Thoracic aorta (tissue), 2 donors: ENCODE measurements at regions not wholly inside any gene's neighbourhood (a gene's known extent, or its start where the extent isn't known, plus 50 kb on each side); places are given as distances from the start of the nearest gene placed in this dataset.

Experiments used
- ATAC-seq: fragments of 150-250 bp; one replicate; pipeline ENCODE4 v1.8.0; 2017; ENCODE audit warnings: low read depth; ENCODE audit not compliant: insufficient number of reproducible peaks, low FRiP score
- DNase-seq: peaks from one replicate; pipeline ENCODE4 v3.0.0-alpha.2; 2020; ENCODE audit warnings: low spot score
- H3K27ac ChIP-seq, 2 donors: fragments of 200-600 bp; sonication (generic); 1 replicate in 1 of 2; 2 replicates in 1 of 2; pipeline ENCODE4 v1.5.1; 2016; ENCODE audit warnings: mild to moderate bottlenecking in 2 of 2, moderate library complexity in 2 of 2
- H3K27me3 ChIP-seq: fragments of 200-600 bp; sonication (generic); replicated peaks from 2 replicates; pipeline ENCODE4 v1.6.0; 2016; ENCODE audit warnings: mild to moderate bottlenecking; ENCODE audit not compliant: insufficient read depth
- H3K36me3 ChIP-seq: fragments of 200-600 bp; sonication (generic); one replicate; pipeline ENCODE4 v1.5.1; 2016
- H3K4me1 ChIP-seq, 2 donors: fragments of 200-600 bp; sonication (generic); 1 replicate in 1 of 2; 2 replicates in 1 of 2; pipeline versions ENCODE4 v1.5.1 to v1.6.0; 2016; ENCODE audit warnings: low read depth in 2 of 2, mild to moderate bottlenecking in 1 of 2; ENCODE audit not compliant: control insufficient read depth in 1 of 2
- H3K4me3 ChIP-seq: fragments of 200-600 bp; sonication (generic); 2 replicates; pipeline ENCODE4 v1.5.1; 2016; ENCODE audit warnings: mild to moderate bottlenecking
- H3K9me3 ChIP-seq: fragments of 200-600 bp; sonication (generic); 2 replicates; pipeline ENCODE4 v1.5.1; 2016
- CTCF ChIP-seq: fragments of 200-600 bp; sonication (generic); IDR thresholded peaks from one replicate; pipeline ENCODE4 v1.5.1; 2019; ENCODE audit warnings: antibody characterized with exemption

- ATAC-seq (no peak), DNase-seq (no peak)
- H3K27me3 ChIP-seq, result no peaks in the 10 kb centered on the region
- no peak for TF ChIP-seq CTCF
- no peak overlapping the region for H3K4me3 ChIP-seq
- no peaks in the 10 kb centered on the region for H3K36me3 ChIP-seq
- H3K9me3 ChIP-seq, result no peaks in the 10 kb centered on the region
- H3K4me1 ChIP-seq, result no peaks in the 10 kb centered on the region
- no peak overlapping the region for H3K27ac ChIP-seq
Measured at GRCh38 chr2:88318071-88318955, 134.2 kb downstream of the FOXI3 start.

GRCh38 chr2:88310787-88311186 lies 140.6 kb downstream of the THNSL2 start:
- ATAC-seq, result no peak
- TF ChIP-seq CTCF, result no peak

GRCh38 chr2:88307817-88308216 lies 137.7 kb downstream of the THNSL2 start:
- H3K27me3 ChIP-seq, result no peaks in the 10 kb centered on the region
- DNase-seq, result no peak
- TF ChIP-seq CTCF, result no peak
- ATAC-seq, result no peak
- H3K27ac ChIP-seq, result no peak overlapping the region
- no peak overlapping the region for H3K4me3 ChIP-seq
- H3K9me3 ChIP-seq, result no peaks in the 10 kb centered on the region
- no peaks in the 10 kb centered on the region for H3K4me1 ChIP-seq
- no peaks in the 10 kb centered on the region for H3K36me3 ChIP-seq

More at GRCh38 chr2:88310787-88311186, 140.6 kb downstream of the THNSL2 start:
- H3K4me3 ChIP-seq, result no peak overlapping the region
- no peaks in the 10 kb centered on the region for H3K27me3 ChIP-seq
- DNase-seq, result no peak
- no peaks in the 10 kb centered on the region for H3K4me1 ChIP-seq
- H3K9me3 ChIP-seq, result no peaks in the 10 kb centered on the region
- H3K27ac ChIP-seq, result no peak overlapping the region
- H3K36me3 ChIP-seq, result no peaks in the 10 kb centered on the region

- no peak for TF ChIP-seq CTCF
- DNase-seq (no peak), ATAC-seq (no peak)
- H3K4me3 ChIP-seq, result no peak overlapping the region
- H3K27ac ChIP-seq, result no peak overlapping the region
- no peaks in the 10 kb centered on the region for H3K9me3 ChIP-seq
- no peaks in the 10 kb centered on the region for H3K4me1 ChIP-seq
- H3K27me3 ChIP-seq, result no peaks in the 10 kb centered on the region
- no peaks in the 10 kb centered on the region for H3K36me3 ChIP-seq
Measured at GRCh38 chr2:88303865-88304264, 133.7 kb downstream of the THNSL2 start.

- no peaks in the 10 kb centered on the region for H3K9me3 ChIP-seq
- TF ChIP-seq CTCF, result no peak
- H3K4me3 ChIP-seq, result no peak overlapping the region
- no peaks in the 10 kb centered on the region for H3K27me3 ChIP-seq
- H3K4me1 ChIP-seq, result no peaks in the 10 kb centered on the region
- no peak for DNase-seq
- H3K36me3 ChIP-seq, result no peaks in the 10 kb centered on the region
- ATAC-seq, result no peak
- H3K27ac ChIP-seq, result no peak overlapping the region
Measured at GRCh38 chr2:88296247-88296646, 126.1 kb downstream of the THNSL2 start.
